PC-3 (cell line): ENCODE measurements at regions not wholly inside any gene's neighbourhood (a gene's known extent, or its start where the extent isn't known, plus 50 kb on each side); places are given as distances from the start of the nearest gene placed in this dataset.
"Not testable (repeated sequence)": the region's sequence is repeated elsewhere in the genome, so short reads cannot be mapped to it uniquely, and the experiment has no call there.

ENCODE experiments used
- EZH2 ChIP-seq: fragments of 300-600 bp; sonication (generic); IDR thresholded peaks from one replicate; pipeline ENCODE4 v1.6.1; 2017; ENCODE audit warnings: antibody characterized with exemption, mild to moderate bottlenecking, low read length; ENCODE audit not compliant: unreplicated experiment
- TF ChIP-seq, protein P1 (sequence below): fragments of 300-600 bp; sonication (generic); conservative IDR thresholded peaks from 2 replicates; pipeline ENCODE4 v1.5.1; 2017; ENCODE audit warnings: antibody characterized with exemption, low read depth, mild to moderate bottlenecking, low read length

- TF ChIP-seq, protein P1, sequence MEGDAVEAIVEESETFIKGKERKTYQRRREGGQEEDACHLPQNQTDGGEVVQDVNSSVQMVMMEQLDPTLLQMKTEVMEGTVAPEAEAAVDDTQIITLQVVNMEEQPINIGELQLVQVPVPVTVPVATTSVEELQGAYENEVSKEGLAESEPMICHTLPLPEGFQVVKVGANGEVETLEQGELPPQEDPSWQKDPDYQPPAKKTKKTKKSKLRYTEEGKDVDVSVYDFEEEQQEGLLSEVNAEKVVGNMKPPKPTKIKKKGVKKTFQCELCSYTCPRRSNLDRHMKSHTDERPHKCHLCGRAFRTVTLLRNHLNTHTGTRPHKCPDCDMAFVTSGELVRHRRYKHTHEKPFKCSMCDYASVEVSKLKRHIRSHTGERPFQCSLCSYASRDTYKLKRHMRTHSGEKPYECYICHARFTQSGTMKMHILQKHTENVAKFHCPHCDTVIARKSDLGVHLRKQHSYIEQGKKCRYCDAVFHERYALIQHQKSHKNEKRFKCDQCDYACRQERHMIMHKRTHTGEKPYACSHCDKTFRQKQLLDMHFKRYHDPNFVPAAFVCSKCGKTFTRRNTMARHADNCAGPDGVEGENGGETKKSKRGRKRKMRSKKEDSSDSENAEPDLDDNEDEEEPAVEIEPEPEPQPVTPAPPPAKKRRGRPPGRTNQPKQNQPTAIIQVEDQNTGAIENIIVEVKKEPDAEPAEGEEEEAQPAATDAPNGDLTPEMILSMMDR, result not testable (repeated sequence)
- not testable (repeated sequence) for TF ChIP-seq EZH2
Observed at GRCh38 chr3:195638456-195638855, 54.7 kb upstream of the APOD start.
